SK-N-SH (cell line): ENCODE measurements at regions not wholly inside any gene's neighbourhood (a gene's known extent, or its start where the extent isn't known, plus 50 kb on each side); places are given as distances from the start of the nearest gene placed in this dataset.
A peak's percentile ranks its signal among the peaks of the same experiment; 100 is the strongest.
"Not testable (repeated sequence)": the region's sequence is repeated elsewhere in the genome, so short reads cannot be mapped to it uniquely, and the experiment has no call there.

Experiments used
- CTCF ChIA-PET: fragments of 300-600, 350-600 bp; formaldehyde crosslinking; extraction: SDS; loops from one replicate; lab custom pipeline; 2021; lab: Yijun Ruan, JAX
- POLR2A ChIA-PET: fragments of 350-600 bp; sonication (Branson Sonifier 250); formaldehyde crosslinking; extraction: SDS; loops from one replicate; lab custom pipeline; 2020; ENCODE audit warnings: antibody characterized with exemption, inconsistent platforms; lab: Yijun Ruan, JAX
- DNase-seq: peaks from one replicate; pipeline ENCODE4 v3.0.0; 2012
- H2AFZ ChIP-seq: fragments of 200-600 bp; sonication (generic); 2 replicates; pipeline ENCODE4 v1.8.1; 2016; ENCODE audit warnings: antibody characterized with exemption, mild to moderate bottlenecking, low read depth
- H3F3A ChIP-seq: fragments of 200-600 bp; sonication (generic); replicated peaks from 2 replicates; pipeline ENCODE3; 2016; ENCODE audit warnings: antibody characterized with exemption, mild to moderate bottlenecking; ENCODE audit not compliant: insufficient read depth
- H3K27ac ChIP-seq, 2 experiments: fragments of 200-500 bp in 1 of 2; fragments of 200-600 bp in 1 of 2; sonication (Bioruptor generic) in 1 of 2; sonication (generic), shearing (Covaris generic) in 1 of 2; 2 replicates each; pipeline versions ENCODE4 v1.5.1 to v1.6.1; 2014 to 2016; ENCODE audit warnings: low read depth in 2 of 2, inconsistent platforms in 1 of 2, low read length in 1 of 2, mild to moderate bottlenecking in 1 of 2, mixed read lengths in 1 of 2
- H3K27me3 ChIP-seq: fragments of 200-600 bp; sonication (generic), shearing (Covaris generic); 2 replicates; pipeline ENCODE4 v1.6.1; 2016; ENCODE audit warnings: mixed run types; ENCODE audit not compliant: insufficient read depth
- H3K36me3 ChIP-seq, 2 experiments: fragments of 200-500 bp in 1 of 2; fragments of 200-600 bp in 1 of 2; sonication (Bioruptor generic) in 1 of 2; sonication (generic) in 1 of 2; replicated peaks in 1 of 2; 2 replicates each; pipeline versions ENCODE3 to v1.5.1; 2014 to 2016; ENCODE audit warnings: low read length in 1 of 2, mild to moderate bottlenecking in 1 of 2; ENCODE audit not compliant: insufficient read depth in 2 of 2, control insufficient read depth in 1 of 2
- H3K4me1 ChIP-seq, 2 experiments: fragments of 200-500 bp in 1 of 2; fragments of 200-600 bp in 1 of 2; sonication (Bioruptor generic) in 1 of 2; sonication (generic), shearing (Covaris generic) in 1 of 2; 2 replicates each; pipeline versions ENCODE4 v1.5.1 to v1.6.1; 2014 to 2016; ENCODE audit warnings: low read depth in 1 of 2, low read length in 1 of 2, mixed run types in 1 of 2; ENCODE audit not compliant: insufficient read depth in 2 of 2, control insufficient read depth in 1 of 2
- H3K4me2 ChIP-seq: fragments of 200-600 bp; sonication (generic), shearing (Covaris generic); 2 replicates; pipeline ENCODE4 v1.6.1; 2017; ENCODE audit warnings: mixed run types
- H3K4me3 ChIP-seq, 2 experiments: fragments of 200-500 bp in 1 of 2; fragments of 200-600 bp in 1 of 2; sonication (Bioruptor generic) in 1 of 2; sonication (generic), shearing (Covaris generic) in 1 of 2; 2 replicates each; pipeline versions ENCODE4 v1.5.1 to v1.8.1; 2014 to 2016; ENCODE audit warnings: low read depth in 2 of 2, inconsistent platforms in 1 of 2, low read length in 1 of 2, mild to moderate bottlenecking in 1 of 2, mixed read lengths in 1 of 2, moderate library complexity in 1 of 2
- H3K79me2 ChIP-seq: fragments of 200-600 bp; sonication (generic); 2 replicates; pipeline ENCODE4 v1.8.1; 2017; ENCODE audit warnings: mild to moderate bottlenecking; ENCODE audit not compliant: insufficient read depth
- H3K9ac ChIP-seq: fragments of 200-600 bp; sonication (generic); 2 replicates; pipeline ENCODE4 v1.6.1; 2017; ENCODE audit warnings: mixed run types
- H3K9me2 ChIP-seq: fragments of 200-600 bp; sonication (generic); 2 replicates; pipeline ENCODE4 v1.6.1; 2017; ENCODE audit warnings: mixed run types
- H3K9me3 ChIP-seq: fragments of 200-600 bp; sonication (generic); 2 replicates; pipeline ENCODE4 v1.6.1; 2017; ENCODE audit warnings: mixed run types, mild to moderate bottlenecking, moderate library complexity
- H4K20me1 ChIP-seq: fragments of 200-600 bp; sonication (generic); 2 replicates; pipeline ENCODE4 v1.6.1; 2017; ENCODE audit warnings: mild to moderate bottlenecking, mixed run types; ENCODE audit not compliant: insufficient read depth
- CTCF ChIP-seq: fragments of 200-600 bp; sonication (generic); IDR thresholded peaks from 2 replicates; pipeline ENCODE4 v1.6.1; 2017; ENCODE audit warnings: antibody characterized with exemption, mild to moderate bottlenecking, moderate library complexity
- IRF3 ChIP-seq: fragments of 150-350 bp; IDR thresholded peaks from 2 replicates; pipeline ENCODE4 v1.6.1; 2016; ENCODE audit warnings: mild to moderate bottlenecking, low read depth, low read length
- MEF2A ChIP-seq: IDR thresholded peaks from 2 replicates; pipeline ENCODE4 v1.4.0; 2012; ENCODE audit warnings: low read depth, borderline replicate concordance
- MXI1 ChIP-seq: IDR thresholded peaks from 2 replicates; pipeline ENCODE4 v1.6.1; 2012; ENCODE audit warnings: mild to moderate bottlenecking, low read depth, low read length, improper control_type of control experiment
- NRF1 ChIP-seq: IDR thresholded peaks from 2 replicates; pipeline ENCODE4 v1.6.1; 2012; ENCODE audit warnings: low read depth, mild to moderate bottlenecking, low read length
- RAD21 ChIP-seq: IDR thresholded peaks from 2 replicates; pipeline ENCODE4 v1.6.1; 2012; ENCODE audit warnings: mild to moderate bottlenecking, low read length
- SMC3 ChIP-seq: IDR thresholded peaks from 2 replicates; pipeline ENCODE4 v1.6.1; 2012; ENCODE audit warnings: low read depth, low read length, improper control_type of control experiment
- USF1 ChIP-seq: IDR thresholded peaks from 2 replicates; pipeline ENCODE4 v1.4.0; 2012; ENCODE audit warnings: low read depth, borderline replicate concordance
- USF2 ChIP-seq: fragments of 150-350 bp; IDR thresholded peaks from 2 replicates; pipeline ENCODE4 v1.6.1; 2017; ENCODE audit warnings: antibody characterized with exemption, low read length, low read depth, borderline replicate concordance
- YY1 ChIP-seq: IDR thresholded peaks from 2 replicates; pipeline ENCODE4 v1.4.0; 2012; ENCODE audit warnings: low read depth, mild to moderate bottlenecking
- WGBS: methylation state at CpG from one replicate; pipeline ENCODE4 v1.1.6; 2017; ENCODE audit warnings: low lambda C conversion rate; 5-methylcytosine and 5-hydroxymethylcytosine counted together

- peak; percentile 41 for DNase-seq
- CTCF ChIA-PET, result interaction anchor here (0.6 to 1.1 kb wide), 2 partner anchors 11 to 730 kb away, joined by 3 to 5 read pairs; no protein-coding TSS in a partner anchor
- no peaks in the 10 kb centered on the region for H3K9me3 ChIP-seq
Measured at GRCh38 chr18:39571511-39571910, 2005.9 kb upstream of the CELF4 start.

GRCh38 chr18:39565551-39566230, 2000.1 kb upstream of the CELF4 start:
- H3K79me2 ChIP-seq, H3K9me2 ChIP-seq, H3K9ac ChIP-seq, H3F3A ChIP-seq, H3K4me2 ChIP-seq, H3K36me3 ChIP-seq, POLR2A ChIA-PET, H3K9me3 ChIP-seq, H3K27ac ChIP-seq, DNase-seq, H2AFZ ChIP-seq, H4K20me1 ChIP-seq, H3K4me3 ChIP-seq, H3K27me3 ChIP-seq, CTCF ChIA-PET, H3K4me1 ChIP-seq: not testable (repeated sequence)
- 85% methylated on average over 15 of the region's 32 CpGs for WGBS

More at GRCh38 chr18:39571511-39571910, 2005.9 kb upstream of the CELF4 start:
- TF ChIP-seq YY1 (no peak), RAD21 (peak; percentile 66), SMC3 (peak; percentile 24; the same call in 1 of the 2 replicates), USF2 (no peak), NRF1 (no peak), CTCF (peak; percentile 34; the same call in 1 of the 2 replicates)
- TF ChIP-seq, all 33 proteins: peak for 3
- no peak overlapping the region for H3K27ac ChIP-seq
- no peaks in the 10 kb centered on the region for H3F3A ChIP-seq
- H3K36me3 ChIP-seq, result no peaks in the 10 kb centered on the region
- POLR2A ChIA-PET, result no interaction called here
- no peaks in the 10 kb centered on the region for H4K20me1 ChIP-seq
- no peaks in the 10 kb centered on the region for H3K9me2 ChIP-seq
- H3K79me2 ChIP-seq, result no peaks in the 10 kb centered on the region
- no peak overlapping the region for H3K4me2 ChIP-seq
- no peaks in the 10 kb centered on the region for H3K4me1 ChIP-seq
- H3K4me3 ChIP-seq, result no peak overlapping the region
- WGBS, result 64% methylated on average over 5 of the region's 5 CpGs
- H2AFZ ChIP-seq, result no peak overlapping the region
- H3K27me3 ChIP-seq, result no peaks in the 10 kb centered on the region
- no peak overlapping the region for H3K9ac ChIP-seq

- H3K79me2 ChIP-seq, result no peaks in the 10 kb centered on the region
- no peaks in the 10 kb centered on the region; a peak in 1 of 4 replicates for H3K4me1 ChIP-seq
- no peaks in the 10 kb centered on the region for H4K20me1 ChIP-seq
- TF ChIP-seq IRF3 (no peak), MEF2A (no peak), USF1 (no peak), MXI1 (no peak)
- H3F3A ChIP-seq, result no peaks in the 10 kb centered on the region
- H3K9me2 ChIP-seq, result no peaks in the 10 kb centered on the region; the same call in 1 of the 2 replicates
- H3K4me2 ChIP-seq, result no peak overlapping the region
- no peak overlapping the region for H3K4me3 ChIP-seq
- H3K9ac ChIP-seq, result no peak overlapping the region
- ChIA-PET POLR2A (no interaction called here), CTCF (no interaction called here)
- H3K27ac ChIP-seq, result no peak overlapping the region
- H3K27me3 ChIP-seq, result no peaks in the 10 kb centered on the region
- H3K36me3 ChIP-seq, result no peaks in the 10 kb centered on the region
- H2AFZ ChIP-seq, result no peak overlapping the region
- WGBS, result 66% methylated on average over 4 of the region's 4 CpGs
- H3K9me3 ChIP-seq, result no peaks in the 10 kb centered on the region
- no peak for DNase-seq
Measured at GRCh38 chr18:39564716-39565115, 1999.1 kb upstream of the CELF4 start.
